Renal cortical epithelial cell (primary cell): ENCODE measurements at regions not wholly inside any gene's neighbourhood (a gene's known extent, or its start where the extent isn't known, plus 50 kb on each side); places are given as distances from the start of the nearest gene placed in this dataset.
"Not testable (repeated sequence)": the region's sequence is repeated elsewhere in the genome, so short reads cannot be mapped to it uniquely, and the experiment has no call there.

Experiments used
- DNase-seq: peaks from one replicate; pipeline ENCODE4 v3.0.0-alpha.2; 2011; ENCODE audit warnings: low read depth

DNA sequence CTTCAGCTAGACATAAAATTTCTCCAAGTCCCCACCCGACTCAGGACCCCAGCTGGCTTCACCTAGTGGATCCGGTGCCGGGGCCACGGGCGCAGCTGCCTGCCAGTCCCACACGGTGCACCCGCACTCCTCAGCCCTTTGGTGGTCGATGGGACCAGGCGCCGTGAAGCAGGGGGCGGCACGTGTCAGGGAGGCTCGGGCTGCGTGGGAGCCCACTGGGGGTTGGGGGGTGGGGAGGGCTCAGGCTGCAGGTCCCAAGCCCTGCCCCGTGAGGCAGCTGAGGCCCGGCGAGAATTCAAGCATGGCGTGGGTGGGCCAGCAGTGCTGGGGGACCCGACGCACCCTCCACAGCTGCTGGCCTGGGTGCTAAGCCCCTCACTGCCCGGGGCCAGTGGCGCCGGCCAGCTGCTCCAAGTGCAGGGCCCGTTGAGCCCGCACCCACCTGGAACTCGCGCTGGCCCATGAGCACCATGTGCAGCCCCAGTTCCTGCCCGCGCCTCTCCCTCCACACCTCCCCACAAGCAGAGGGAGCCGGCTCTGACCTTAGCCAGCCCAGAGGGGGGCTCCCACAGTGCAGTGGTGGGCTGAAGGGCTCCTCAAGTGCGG lies 747.0 kb downstream of the FAM181B start:
- no peak for DNase-seq

DNA sequence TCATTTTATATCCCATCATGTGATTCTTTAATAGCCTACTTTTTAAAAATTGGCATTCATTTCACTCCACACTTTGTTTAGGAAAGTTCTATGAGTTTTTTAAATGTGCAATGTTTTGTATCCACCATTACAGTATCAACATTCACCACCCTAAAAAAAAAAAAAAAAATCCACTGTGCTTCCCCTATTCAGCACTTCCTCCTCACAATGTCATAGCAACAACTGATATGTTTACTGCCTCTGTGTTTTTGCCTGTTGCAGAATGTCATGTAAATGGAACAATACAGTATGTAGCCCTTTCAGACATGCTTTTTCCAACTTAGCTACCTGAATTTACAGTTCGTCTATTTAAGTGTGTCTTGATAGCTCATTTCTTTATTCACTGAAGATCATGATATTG lies 754.2 kb downstream of the FAM181B start:
- DNase-seq = no peak

DNA sequence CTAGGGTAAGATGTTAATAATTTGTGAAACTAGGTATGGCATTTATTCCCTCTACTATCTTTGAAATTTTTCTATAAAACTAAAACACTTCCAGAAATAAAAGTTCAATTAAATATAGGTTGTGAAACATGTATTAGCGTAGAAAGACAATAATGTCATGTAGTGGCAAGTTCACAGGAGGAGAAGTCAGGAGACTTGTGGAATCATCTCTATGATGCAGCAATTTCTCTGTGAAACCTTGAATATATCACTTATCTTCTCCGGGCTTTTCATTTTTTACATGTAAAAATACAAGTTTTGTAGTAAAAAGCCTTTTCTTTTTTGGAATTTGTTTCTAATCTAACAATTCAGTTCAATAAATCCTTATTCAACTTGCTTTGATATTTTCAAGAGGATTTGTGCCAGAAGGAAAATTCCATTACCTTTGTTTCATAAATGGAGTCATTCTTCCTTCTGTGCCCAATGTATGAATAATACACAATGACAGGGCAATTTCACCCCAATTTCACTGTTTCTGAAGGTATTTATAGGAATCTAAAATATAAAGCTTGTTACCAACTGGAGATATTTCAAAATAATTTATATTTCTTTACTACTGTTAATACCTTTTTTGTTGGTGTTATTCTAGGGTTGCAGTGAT lies 758.3 kb downstream of the FAM181B start:
- no peak for DNase-seq

DNA sequence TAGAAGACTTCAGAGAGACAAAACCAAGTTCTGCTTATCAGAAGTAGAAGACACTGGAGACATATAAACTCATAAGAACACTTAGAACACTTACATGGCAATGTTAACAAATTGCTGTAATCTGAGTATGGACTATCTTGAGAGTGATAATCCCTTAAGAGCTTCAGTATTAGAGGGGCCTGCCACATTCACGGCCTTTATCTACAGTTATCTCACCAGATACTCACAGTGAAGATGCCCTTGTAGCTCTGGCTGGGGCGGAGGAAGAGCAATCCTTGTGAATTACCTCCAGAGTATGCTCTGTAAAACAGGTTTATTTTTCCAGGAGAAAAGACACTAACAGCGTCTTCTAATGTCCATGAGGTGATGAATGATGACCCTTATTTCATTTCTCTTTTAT lies 762.8 kb downstream of the FAM181B start:
- no peak for DNase-seq

DNA sequence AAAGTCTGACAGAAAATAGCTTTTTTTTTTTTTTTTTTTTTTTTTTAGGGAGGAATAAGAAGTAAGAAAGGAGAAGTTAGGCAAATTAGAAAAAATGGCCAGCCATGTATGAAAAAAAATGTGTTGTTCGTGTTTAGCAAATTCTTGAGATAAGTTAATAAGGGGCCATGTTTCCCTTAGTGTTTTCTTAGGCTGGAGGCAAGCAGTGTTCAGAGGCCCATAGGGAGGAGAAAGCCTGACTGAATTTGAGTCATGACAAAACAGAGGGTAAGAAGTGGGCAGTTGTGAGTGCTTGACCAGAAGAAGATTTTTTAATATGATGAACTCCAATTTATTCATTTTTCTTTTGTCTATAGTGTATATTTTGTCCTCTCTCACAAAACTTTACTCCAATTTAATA lies 766.4 kb downstream of the FAM181B start:
- DNase-seq = no peak

DNA sequence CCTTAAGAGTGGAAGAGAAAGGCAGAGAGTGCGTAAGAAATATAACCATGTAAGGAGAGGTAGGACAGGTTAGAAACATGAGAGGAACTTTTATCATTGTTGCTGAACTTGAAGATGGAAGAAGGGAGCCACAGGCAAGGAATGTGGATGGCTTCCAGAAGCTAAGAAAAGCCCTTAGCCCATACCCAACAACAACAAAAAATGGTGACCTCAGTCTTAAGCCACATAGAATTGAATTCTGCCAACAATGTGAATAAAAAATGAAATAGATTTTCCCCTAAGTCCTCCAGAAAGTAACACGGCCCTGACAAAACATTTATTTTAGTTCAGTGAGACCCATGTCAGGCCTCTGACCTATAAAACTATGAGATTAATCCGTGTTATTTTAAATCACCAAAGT lies 767.3 kb downstream of the FAM181B start:
- no peak for DNase-seq

DNA sequence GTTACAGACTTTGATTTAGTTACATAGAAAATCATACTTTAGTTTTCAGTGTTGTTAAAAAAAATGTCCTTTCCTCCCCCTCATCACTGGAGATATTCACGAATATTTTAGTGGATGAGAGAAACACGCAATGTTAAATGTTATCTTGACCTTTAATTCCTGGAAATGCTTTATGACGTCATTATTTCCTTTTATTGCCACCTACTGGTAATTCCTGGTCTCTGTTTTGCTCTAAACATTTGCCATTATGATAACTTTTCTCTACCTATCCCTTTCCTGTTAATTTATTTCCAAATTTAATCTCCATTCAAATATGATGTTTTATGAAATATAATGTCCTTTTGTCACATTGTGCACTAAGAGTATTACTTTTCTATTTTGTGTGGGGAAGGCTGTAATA lies 770.6 kb downstream of the FAM181B start:
- DNase-seq = peak; percentile 12

DNA sequence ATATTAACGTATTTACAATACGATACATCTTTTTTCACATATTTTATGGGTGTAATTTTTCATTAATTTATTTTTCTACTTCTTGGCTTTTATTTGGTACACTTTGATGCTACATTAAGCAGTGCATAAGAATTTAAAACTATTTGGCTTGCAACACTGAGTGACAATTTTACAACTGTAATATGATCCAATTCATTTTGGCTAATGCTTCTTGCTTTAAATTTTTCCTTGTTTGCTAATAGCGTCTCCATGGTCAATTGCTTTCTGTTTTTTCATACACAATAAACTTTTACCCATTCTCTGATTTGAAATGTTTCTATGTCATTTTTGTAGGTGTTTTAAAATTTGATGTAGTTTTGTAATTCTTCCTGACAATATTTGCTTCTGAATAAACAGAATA lies 773.2 kb downstream of the FAM181B start:
- DNase-seq = no peak

DNA sequence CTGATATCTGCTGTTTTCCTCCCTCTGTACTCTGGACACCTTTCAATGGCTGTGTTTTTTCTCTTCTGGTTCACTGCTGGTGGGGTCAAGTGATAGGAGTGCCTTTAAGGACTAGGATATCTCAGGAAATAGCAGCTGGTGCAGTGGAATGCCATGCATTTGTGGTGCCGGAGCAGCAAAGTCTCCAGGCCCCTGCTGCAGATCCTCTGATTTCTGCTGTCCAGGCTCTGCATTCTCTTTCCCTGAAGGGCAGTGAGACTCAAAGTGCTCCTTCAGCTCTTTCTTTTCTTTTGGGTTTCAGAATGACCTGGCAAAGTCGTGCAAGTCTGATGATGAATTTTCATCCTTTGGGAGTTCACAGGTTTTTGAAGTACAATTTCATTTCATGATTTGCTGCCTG lies 774.3 kb downstream of the FAM181B start:
- DNase-seq = no peak

DNA sequence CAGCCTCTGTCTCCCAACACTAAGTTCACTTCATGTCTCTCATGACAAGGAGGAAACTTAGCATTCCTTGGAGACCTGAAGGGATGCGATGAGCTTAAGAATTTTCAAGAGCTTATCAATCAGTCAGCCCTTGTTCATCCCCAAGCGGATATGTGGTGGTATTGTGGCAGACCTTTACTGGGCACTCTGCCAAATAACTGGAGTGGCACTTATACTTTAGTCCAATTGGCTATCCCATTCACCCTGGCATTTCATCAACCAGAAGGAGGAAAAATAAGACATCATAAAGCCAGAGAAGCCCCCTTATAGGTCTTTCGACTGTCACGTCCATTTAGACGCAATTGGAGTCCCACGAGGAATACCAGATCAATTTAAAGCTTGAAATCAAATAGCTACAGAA lies 779.4 kb downstream of the FAM181B start:
- DNase-seq = not testable (repeated sequence)

DNA sequence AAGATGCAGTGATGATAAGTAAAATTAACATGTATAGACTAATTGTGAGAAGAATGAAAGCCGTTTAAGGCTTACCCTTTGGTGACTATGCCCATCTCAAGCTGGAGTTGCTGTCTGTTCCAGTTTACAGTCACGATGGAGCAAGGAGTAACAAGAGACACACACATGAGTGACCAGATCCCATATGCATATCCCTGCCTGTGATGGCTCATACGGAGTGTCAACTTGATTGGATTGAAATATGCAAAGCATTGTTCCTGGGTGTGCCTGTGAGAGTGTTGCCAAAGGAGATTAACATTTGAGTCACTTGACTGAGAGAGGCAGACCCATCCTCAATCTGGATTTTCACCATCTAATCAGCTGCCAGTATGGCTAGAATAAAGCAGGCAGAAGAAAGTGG lies 786.8 kb downstream of the FAM181B start:
- DNase-seq = no peak

DNA sequence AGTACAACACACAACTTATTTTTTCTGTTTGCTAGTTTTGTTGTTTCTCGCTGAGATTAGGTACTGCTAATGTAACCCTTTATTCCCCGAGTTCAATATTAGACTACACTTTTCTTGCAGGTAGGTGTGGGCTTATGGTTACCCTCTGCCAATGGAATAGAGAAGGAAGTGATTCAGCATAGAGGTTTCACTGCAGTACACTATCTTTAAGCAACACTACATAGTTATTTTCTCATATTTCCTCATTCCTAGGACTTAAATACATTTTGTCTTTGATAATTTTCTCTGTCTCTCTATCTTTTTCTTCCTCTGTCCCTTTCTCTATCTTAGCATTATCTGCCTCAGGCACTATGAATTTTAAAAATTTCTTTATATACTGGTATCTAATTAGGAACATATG lies 791.0 kb downstream of the FAM181B start:
- DNase-seq = no peak

DNA sequence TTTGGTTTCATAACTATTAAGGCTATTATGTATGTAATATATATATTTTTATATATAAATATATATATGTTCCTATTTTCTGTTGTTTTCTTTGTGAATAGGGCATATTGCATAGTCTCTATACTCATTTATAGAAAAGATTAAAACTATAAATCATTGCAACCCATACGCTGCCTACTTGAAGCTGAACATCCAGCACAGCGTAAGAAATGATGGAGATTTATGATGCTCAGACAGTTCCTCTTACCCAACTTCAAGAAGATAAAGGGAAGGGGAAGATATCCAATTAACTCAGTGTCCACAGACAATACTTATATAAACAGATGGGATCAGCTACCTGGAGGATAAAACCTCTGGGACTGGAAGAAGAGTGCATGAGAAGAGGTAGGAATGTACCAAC lies 791.7 kb downstream of the FAM181B start:
- DNase-seq = no peak

DNA sequence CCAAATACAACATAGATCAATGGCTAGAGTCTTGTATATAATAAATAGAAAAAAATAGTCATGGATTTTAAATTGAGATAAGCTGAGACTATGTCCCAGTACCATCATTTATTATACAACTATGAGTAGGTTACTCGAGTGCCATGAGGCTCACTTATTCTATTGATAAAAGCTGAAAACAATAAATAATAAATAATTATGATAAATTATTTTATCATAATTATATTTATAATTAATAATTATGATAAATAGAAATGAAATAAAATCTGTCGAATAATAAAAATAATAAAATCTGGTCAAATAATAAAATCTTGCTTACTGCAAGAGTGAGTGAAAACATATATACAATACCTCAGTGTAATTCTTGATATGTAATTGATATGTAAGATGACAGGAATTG lies 801.4 kb downstream of the FAM181B start:
- no peak for DNase-seq

DNA sequence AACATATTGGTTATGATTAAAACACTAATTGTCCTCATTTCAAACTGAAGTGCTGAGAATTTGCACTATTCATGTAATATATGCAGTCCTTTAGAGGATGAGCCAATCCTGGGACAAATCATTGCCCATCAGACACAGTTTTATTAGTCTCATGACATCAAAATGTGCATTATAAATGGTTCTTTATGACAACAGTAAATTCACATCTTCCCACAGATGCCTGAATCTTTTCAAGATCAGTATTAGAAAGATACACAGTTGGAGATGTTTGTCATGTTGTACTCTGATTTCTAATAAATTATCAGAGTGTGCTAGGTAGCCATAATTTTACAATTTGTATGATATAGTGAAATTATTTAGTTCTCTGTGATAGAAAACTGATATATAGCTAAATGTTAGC lies 813.5 kb downstream of the FAM181B start:
- no peak for DNase-seq

DNA sequence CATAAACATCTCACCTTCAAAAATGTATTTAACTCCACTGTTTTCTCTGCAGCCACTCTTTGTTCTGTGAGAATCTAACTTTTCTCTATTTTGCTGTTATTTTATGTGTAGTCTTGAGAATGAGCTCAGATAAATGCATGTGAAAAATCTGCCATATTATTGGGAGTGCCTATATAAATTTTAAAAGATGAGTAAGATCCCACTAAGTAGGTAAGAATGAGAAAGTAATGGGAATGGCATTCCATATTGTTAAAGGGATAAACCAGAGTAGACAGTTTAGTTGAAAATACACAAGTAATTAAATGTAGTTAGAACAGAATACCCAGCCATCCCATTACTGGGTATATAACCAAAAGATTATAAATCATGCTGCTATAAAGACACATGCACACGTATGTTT lies 817.2 kb downstream of the FAM181B start:
- DNase-seq = no peak

DNA sequence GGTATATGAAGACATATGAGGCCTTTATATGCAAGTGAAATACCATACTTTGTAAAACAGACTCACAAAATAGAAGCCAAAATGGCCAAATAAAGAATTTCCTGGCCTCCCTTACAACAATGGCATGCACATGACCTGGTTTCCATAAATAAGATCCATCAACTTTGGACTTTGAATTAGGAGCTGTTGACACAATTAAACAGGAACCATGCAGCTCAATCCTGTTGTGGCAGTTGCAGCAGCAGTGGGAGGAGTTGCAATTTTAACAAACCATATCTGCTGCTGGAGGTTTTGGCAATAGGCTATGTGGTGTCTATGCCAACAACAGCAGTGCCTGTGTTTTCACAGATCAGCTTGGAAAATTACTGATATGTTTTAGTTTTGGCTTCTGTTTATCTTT lies 818.6 kb downstream of the FAM181B start:
- DNase-seq = peak; percentile 9

DNA sequence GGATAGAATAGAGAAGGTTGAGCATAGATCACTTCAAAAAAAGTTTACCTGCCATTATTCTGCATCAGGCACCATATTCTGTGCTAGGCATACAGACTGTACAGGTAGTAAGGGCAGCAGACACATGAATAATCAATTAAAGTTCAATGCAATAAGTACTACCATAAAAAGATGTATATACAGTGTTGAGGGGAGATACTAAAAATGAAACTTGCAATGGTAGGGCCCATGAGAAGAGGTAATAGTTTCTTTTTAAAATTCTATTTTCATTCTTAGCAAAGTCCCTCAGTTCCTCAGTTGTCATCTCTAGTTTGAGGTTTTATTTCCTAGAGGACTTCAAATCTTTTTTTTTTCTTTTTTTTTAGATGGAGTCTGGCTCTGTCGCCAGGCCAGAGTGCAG lies 819.9 kb downstream of the FAM181B start:
- DNase-seq = no peak

DNA sequence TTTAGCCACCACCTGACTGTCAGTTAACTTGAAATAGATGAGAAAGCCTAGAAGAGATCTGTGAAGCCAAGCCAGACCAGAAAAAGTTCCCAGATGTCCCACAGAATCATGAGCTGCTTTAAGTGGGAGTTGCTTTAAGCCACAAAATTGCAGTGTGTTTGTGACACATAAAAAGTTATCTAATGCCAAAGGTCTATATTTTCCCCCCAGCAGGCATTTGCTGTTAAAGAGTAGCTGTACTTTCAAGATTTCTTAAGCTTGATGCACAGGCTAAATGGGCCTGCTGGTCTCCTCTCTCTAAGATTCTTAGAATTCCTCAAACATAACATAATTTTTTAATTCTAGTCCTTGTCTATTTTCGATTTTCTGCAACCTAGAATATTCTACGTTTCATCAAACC lies 825.7 kb downstream of the FAM181B start:
- no peak for DNase-seq

DNA sequence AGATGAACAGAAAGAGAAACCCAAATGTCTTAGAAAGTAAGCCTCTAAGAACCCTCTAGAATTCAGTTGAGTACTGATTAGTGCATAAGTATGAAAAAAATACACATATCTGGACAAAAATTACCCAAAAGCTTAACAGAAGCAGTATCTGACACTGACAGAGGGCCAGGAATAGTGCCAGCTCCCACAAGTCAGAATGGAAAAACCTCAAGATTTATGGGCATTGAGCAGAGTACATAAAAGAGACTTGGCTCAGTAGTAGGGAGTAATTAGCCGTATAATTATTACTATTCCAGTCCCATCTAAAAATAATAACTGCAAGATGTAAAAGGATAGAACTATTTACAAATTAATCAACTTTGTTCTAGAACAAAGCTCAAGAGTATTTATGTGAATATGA lies 834.5 kb downstream of the FAM181B start:
- no peak for DNase-seq

DNA sequence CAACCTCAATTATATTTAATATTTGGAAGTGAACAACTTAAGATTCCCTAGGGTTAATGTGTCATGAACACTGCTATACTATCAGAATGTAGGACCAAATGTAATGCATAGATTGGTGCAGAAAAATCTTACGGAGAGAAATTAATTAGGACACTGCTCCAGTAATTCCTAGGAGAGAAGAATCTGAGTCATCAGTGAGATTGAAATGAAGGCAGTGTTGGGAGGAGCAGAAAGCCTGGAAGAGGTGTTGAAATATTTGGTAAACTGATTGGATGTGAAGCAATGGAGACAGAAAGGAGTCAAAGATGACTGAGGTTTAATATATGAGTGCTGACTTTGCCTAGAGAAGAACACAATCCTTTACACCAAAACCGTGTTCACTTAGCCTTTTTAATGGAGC lies 836.0 kb downstream of the FAM181B start:
- DNase-seq = no peak

DNA sequence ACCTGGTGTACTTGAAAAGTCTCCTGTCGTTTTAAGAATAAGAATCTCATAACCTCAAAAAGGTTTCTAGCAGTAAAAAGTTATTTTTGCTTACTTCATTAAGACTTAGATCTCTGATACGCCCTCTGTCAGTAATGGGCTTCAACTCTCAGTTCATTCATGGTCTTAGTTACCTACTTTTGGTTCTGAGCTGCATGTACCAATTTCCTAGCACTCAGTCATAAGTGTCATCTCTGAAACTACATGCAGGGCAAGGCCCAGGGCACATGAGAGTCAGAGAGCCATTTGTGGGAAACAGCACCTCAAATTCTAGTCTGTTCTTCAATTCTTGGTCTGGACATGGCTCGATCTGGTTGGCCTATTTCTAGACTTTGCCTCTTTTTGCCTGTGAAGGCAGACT lies 838.4 kb downstream of the FAM181B start:
- DNase-seq = no peak

DNA sequence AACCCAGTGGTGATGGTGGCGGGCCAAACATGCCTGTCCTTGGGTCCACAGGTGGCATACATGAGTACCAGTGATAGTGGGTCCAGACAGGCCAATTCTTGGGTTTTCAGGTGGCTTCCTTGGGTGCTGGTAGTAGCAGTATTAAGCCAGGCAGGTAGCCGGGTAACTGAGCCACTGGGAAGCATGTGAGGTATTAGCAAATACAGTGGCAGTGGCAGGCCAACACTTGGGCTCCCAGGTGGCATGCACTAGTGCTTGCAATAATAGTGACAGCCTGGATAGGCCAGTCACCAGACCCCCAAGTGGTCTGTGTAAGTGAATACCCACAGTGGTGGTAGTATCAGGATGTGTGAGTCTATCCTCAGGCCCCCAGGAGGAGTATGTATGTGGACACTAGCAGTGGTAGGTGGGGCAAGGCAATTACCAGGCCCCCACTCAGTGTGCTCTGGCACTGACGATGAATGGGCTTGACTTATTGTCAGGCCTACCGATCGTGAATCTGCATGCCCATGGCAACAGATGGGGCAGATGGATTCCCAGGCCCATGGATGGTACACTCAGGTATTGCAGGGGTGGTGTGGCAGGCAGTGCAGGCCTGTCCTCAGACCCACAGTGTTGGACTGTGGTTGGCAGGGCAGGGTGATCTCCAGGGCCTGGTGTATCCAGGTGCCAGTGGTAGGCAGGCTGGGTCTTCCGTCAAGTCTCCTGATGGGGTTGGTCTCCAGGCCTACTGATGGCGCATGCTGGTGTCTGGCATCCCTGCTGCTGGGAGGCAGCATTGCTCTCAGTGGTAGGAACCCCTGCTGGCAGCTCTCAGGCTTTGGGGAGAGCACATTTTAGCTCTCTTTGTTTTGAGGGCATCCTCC lies 840.7 kb downstream of the FAM181B start:
- DNase-seq = no peak
